ENCODE measurements at regions not wholly inside any gene's neighbourhood (a gene's known extent, or its start where the extent isn't known, plus 50 kb on each side); places are given as distances from the start of the nearest gene placed in this dataset.
"Not testable (repeated sequence)": the region's sequence is repeated elsewhere in the genome, so short reads cannot be mapped to it uniquely, and the experiment has no call there.

GRCh38 chr5:74530326-74531050, 110.0 kb downstream of the ENC1 start:
- no peak for DNase-seq

GRCh38 chr5:74529101-74529500, 111.4 kb downstream of the ENC1 start:
- no peak for DNase-seq

GRCh38 chr5:74526111-74526510, 114.4 kb downstream of the ENC1 start:
- DNase-seq: no peak

GRCh38 chr5:74524767-74525166, 115.8 kb downstream of the ENC1 start:
- not testable (repeated sequence) for DNase-seq

DNA sequence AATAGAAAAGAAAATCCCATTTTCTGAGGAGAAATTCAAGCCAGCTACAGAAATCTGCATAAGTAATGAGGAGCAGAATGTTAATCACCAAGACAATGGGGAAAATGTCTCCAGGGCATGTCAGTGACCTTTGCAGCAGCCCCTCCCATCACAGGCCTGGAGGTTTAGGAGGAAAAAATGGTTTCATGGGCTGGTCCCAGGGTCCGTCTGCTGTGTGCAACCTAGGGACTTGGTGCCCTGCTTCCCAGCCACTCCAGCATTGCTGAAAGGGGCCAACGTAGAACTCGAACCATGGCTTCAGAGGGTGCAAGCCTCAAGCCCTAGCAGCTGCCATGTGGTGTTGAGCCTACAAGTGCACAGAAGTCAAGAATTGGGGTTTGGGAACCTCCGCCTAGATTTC, 116.8 kb downstream of the ENC1 start:
- DNase-seq: not testable (repeated sequence)

- DNase-seq: not testable (repeated sequence)
Observed at GRCh38 chr5:74522838-74523237, 117.7 kb downstream of the ENC1 start.

- DNase-seq: no peak
Observed at GRCh38 chr5:74521401-74521800, 119.1 kb downstream of the ENC1 start.

DNA sequence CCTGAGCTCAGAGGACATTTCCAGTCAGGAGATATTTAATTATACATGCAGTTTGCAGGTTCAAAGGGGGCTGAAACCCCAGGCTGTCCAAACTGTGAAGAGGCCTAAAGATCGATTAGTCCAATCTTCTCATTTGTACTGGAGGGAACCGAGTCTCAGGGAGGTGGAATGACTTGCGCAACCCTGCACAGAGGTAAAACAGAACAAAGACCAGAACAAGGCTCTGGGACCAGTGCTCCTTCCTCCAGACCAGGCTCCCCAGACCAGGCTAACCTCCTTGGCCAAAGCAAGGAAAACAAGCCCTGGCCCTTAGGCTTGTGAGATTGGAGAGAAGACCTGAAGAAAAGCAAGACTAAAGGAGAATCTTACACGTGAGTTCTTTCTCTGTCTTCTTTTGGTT, 120.8 kb downstream of the ENC1 start:
- no peak for DNase-seq

DNA sequence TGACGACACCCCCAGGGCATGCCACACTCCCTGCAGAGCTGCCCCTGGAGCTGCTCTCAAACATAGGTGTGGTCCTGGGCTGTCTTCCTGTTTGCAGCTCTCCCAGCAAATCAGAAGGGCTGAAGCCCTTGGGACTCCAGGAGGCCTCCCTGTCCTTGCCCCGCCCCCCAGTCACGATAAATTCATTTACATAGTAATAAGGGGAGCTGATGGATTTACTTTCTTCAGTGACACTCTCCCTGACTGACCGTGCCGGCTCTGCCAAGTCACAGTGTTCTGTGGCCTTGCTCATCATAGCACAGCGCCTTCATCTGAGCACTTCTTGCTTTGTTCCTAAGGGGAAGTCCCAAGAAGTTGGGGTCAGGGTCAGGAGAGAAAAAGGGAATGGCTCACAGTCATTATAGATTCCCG, 121.4 kb downstream of the ENC1 start:
- DNase-seq: no peak

DNA sequence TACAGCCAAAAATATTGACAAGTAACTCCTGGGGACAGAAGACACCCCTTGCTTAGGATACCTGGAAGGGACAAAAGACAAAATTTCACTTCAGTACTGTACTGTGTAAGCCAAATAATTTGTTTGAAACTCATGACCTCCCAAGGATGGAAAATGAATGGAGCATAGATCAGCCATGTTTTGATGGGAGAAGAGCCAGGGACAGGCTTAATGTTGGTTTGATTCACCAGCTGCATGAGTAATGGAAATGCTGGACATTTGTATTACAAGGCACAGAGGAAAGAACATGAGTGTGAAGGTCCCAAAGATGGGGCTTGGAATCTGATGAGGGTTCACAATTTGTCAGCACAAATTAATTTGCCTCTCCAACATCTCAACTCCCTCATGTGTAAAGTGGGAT, 122.8 kb downstream of the ENC1 start:
- no peak for DNase-seq

- peak; percentile 34 for DNase-seq
Observed at GRCh38 chr5:74516211-74516636, 124.3 kb downstream of the ENC1 start.

- DNase-seq: no peak
Observed at GRCh38 chr5:74514888-74515551, 125.5 kb downstream of the ENC1 start.

- not testable (repeated sequence) for DNase-seq
Observed at GRCh38 chr5:74511770-74512169, 128.8 kb downstream of the ENC1 start.

DNA sequence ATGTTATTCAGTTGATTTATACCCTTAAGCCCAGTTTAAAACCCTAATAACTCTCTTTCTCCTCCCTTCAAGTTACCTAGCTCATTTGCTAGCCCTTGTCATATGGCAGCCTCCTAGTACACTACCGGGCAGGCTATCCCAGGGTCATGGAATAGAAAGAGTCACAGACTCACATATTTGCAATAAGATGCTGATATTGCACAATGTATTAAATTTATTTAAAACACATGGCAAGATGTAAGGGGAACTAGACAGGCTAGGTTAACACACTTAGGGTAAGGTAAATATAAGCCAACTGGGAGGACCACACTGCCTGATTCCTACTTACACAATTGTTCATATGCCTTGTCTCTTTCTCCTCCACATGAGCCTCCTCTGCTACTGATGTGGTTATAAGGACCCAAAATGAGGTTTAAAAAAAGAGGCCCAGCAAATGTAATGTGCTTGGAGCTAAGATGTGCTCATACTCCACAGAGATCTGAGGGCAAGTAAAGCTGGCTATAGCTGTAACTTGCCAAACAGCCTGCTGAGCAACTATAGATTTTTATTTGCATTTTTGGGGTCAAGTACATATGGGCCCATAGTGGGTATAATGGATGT, 130.0 kb downstream of the ENC1 start:
- DNase-seq: no peak

GRCh38 chr5:74507370-74508005, 133.0 kb downstream of the ENC1 start:
- DNase-seq: no peak

DNA sequence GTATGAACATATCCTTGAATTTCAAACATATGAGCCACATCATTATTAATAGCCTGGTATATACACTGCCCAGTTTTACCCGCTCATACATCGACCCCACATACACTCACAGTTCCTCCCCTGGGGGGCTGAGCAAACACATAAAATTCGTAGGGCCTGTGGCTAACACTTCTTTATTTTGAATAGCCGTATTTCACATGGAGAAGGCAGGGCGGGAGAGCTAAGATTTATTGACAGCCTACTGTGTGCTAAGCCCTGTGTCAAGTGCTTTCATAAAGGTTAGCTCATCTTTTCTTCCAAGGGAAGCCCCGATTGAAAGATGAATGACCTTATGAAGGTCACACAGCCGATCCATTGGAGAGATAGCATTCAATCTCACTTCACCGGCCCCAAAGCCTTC, 134.4 kb downstream of the ENC1 start:
- DNase-seq: no peak

DNA sequence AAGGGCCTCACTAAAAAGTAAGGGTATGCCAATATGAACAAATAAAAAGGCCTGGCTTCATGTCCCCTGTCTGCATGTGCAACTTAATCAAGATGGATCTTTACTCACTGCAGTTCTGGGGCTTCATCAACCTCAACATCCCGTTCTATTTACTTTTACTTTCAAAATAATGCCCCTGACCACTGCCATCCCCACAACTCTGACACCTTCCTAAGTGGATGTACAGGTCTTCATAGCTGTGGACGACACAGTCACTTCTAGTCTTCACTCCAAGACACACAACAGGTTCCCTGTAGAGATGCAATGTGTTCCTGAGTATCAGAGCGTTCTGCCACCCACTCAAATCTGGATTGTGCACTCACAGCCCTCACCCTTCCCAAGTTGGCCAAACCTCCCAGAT, 136.1 kb downstream of the ENC1 start:
- no peak for DNase-seq

- DNase-seq: no peak
Observed at GRCh38 chr5:74502479-74502950, 138.0 kb downstream of the ENC1 start.

DNA sequence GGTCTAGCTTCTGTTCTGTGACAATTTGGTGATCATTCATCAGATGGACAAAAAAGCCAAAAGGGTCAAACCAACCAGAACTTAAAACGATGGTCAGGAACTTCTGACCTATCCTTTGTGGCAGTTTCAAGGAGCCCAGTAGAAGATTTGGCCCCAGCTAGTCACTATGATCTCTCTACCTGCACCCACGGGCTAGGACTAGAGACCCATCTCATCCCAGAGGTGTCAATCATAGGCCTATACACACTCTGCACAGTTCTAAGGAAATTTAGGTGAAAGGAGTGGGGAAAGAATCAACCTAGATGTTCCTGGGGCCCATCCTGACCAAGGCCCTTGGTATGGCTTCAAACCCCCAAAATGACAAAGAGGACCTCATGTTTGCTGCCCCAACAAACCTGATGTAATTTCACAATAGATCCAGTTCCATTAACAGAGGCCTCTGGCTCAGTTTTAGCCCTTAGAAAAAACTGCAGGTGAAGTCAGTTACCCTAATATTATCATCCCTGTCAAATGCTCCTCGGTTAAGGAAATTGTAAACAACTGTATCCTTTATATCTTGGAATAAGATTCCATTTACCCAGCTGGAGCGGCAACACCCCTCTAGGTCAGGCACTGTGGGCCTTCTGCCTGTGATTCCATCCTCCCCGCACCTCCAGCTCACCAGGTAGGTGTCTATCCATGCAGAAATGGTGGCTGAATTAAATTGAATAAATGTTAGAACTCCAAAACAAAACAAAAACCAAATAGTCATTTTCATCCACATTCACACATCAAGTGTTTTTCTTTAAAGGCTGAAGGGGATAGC, 138.7 kb downstream of the ENC1 start:
- no peak for DNase-seq

- peak; percentile 40 for DNase-seq
Observed at GRCh38 chr5:74500110-74500917, 140.2 kb downstream of the ENC1 start.

DNA sequence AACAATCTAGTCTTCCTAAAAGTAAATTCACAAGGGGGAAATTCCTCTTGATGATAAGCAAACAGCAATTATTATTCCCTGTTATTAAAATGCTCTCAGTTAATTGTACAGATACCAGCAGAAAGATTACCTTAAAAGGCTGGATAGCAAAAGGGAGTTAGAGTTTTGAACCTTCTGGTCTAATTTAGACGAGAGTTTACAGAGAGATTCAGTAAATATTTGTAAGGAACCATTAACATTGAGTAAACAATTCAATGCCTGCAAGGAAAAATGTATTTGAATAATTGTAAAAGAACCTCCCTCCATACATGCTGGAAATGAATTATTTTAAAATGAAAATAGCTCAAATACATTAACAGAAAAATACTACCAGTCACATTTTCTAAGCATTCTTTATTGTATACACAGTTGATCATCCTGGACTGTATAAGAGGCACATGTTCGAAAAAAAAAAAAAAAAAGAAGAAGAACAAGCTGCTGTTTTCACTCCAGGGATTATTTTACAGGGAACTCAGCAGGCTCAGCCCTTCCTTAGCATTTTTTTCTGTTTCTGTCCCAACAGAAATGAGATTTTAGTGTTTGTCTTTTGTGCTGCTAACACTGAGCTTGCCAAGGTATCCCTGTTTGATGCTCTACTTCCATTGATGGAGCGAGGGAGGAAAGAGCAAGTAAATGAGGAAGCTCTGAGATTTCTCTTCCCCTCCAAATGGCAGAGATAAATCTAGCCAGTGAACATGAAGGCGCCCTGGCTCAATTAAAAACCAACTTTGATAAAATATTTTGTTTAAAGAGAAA, 141.1 kb downstream of the ENC1 start:
- no peak for DNase-seq

Measured in retina (tissue), 1 donor.